H1 (cell line): ENCODE measurements at regions not wholly inside any gene's neighbourhood (a gene's known extent, or its start where the extent isn't known, plus 50 kb on each side); places are given as distances from the start of the nearest gene placed in this dataset.

ENCODE experiments used
- CTCF ChIA-PET: fragments of 300-600 bp; sonication (Branson Sonifier 250); formaldehyde crosslinking; loops from one replicate; lab custom pipeline; 2021; ENCODE audit not compliant: partially characterized antibody; lab: Charles Lee
- POLR2A ChIA-PET: fragments of 300-600 bp; sonication (Branson Sonifier 250); formaldehyde crosslinking; loops from one replicate; lab custom pipeline; 2021; ENCODE audit warnings: inconsistent platforms; ENCODE audit not compliant: partially characterized antibody; lab: Charles Lee
- DNase-seq, 2 experiments: peaks; one replicate each; pipeline versions ENCODE4 v3.0.0 to v3.0.0-alpha.2; 2010 to 2022; ENCODE audit warnings: low spot score in 2 of 2, low read depth in 1 of 2, mixed read lengths in 1 of 2
- FAIRE-seq: peaks from 2 replicates; lab custom pipeline; 2011; peaks lifted over from hg19 to GRCh38; lab: Jason Lieb, UNC
- H2AFZ ChIP-seq: 2 replicates; pipeline ENCODE4 v1.8.1; 2012; ENCODE audit warnings: low read length, inconsistent platforms
- H2AK5ac ChIP-seq: 2 replicates; pipeline ENCODE4 v1.6.1; 2013; ENCODE audit warnings: low read depth, low read length
- H2BK120ac ChIP-seq: replicated peaks from 2 replicates; pipeline ENCODE3; 2013; ENCODE audit warnings: low read depth, low read length, inconsistent platforms
- H2BK12ac ChIP-seq: 2 replicates; pipeline ENCODE4 v1.6.1; 2013; ENCODE audit warnings: low read depth, low read length
- H2BK15ac ChIP-seq: 2 replicates; pipeline ENCODE4 v1.6.1; 2013; ENCODE audit warnings: low read length
- H2BK20ac ChIP-seq: 2 replicates; pipeline ENCODE4 v1.6.1; 2013; ENCODE audit warnings: low read length
- H2BK5ac ChIP-seq: 2 replicates; pipeline ENCODE4 v1.6.1; 2013; ENCODE audit warnings: low read depth, low read length
- H3K14ac ChIP-seq: 2 replicates; pipeline ENCODE4 v1.6.1; 2013; ENCODE audit warnings: inconsistent platforms; ENCODE audit not compliant: insufficient read length
- H3K18ac ChIP-seq: 2 replicates; pipeline ENCODE4 v1.6.1; 2013; ENCODE audit warnings: low read length; ENCODE audit errors: extremely low read depth
- H3K23ac ChIP-seq: 2 replicates; pipeline ENCODE4 v1.6.1; 2013; ENCODE audit warnings: inconsistent platforms; ENCODE audit not compliant: insufficient read length
- H3K23me2 ChIP-seq: 2 replicates; pipeline ENCODE4 v1.6.1; 2013; ENCODE audit warnings: low read depth, low read length
- H3K27ac ChIP-seq: 2 replicates; pipeline ENCODE4 v1.6.1; 2011; ENCODE audit warnings: low read depth, low read length, inconsistent platforms
- H3K27me3 ChIP-seq, 4 experiments: replicated peaks in 1 of 4; 1 replicate in 1 of 4; 2 replicates in 3 of 4; pipeline versions ENCODE4 v1.6.1 to v1.8.1; 2011 to 2013; ENCODE audit warnings: low read length in 3 of 4, mild to moderate bottlenecking in 3 of 4, inconsistent platforms in 2 of 4, mixed read lengths in 2 of 4, moderate library complexity in 1 of 4; ENCODE audit not compliant: control insufficient read depth in 3 of 4, insufficient read depth in 3 of 4; ENCODE audit errors: extremely low read depth in 1 of 4
- H3K36me3 ChIP-seq, 4 experiments: 2 replicates each; pipeline versions ENCODE4 v1.6.1 to v1.8.1; 2011 to 2013; ENCODE audit warnings: mild to moderate bottlenecking in 4 of 4, low read length in 3 of 4, moderate library complexity in 2 of 4, control low read depth in 1 of 4, inconsistent platforms in 1 of 4; ENCODE audit not compliant: insufficient read depth in 4 of 4, control insufficient read depth in 2 of 4
- H3K4ac ChIP-seq: replicated peaks from 2 replicates; pipeline ENCODE3; 2013; ENCODE audit warnings: low read length, low read depth, mixed read lengths, inconsistent platforms; ENCODE audit not compliant: insufficient read length
- H3K4me1 ChIP-seq, 4 experiments: replicated peaks in 1 of 4; 1 replicate in 1 of 4; 2 replicates in 3 of 4; pipeline versions ENCODE4 v1.6.1 to v1.8.1; 2011 to 2013; ENCODE audit warnings: low read length in 3 of 4, inconsistent platforms in 2 of 4, mixed read lengths in 1 of 4; ENCODE audit not compliant: insufficient read depth in 4 of 4, control insufficient read depth in 3 of 4
- H3K4me2 ChIP-seq, 2 experiments: 2 replicates each; pipeline versions ENCODE4 v1.6.1 to v1.8.1; 2011 to 2013; ENCODE audit warnings: low read depth in 2 of 2, low read length in 2 of 2, control low read depth in 1 of 2, inconsistent platforms in 1 of 2, mild to moderate bottlenecking in 1 of 2; ENCODE audit not compliant: insufficient read depth in 1 of 2
- H3K4me3 ChIP-seq, 4 experiments: fragments of 200-600, 300-600 bp in 1 of 4; sonication (generic), shearing (Covaris generic), sonication (Bioruptor Twin) in 1 of 4; 2 replicates each; pipeline versions ENCODE4 v1.5.1 to v1.8.1; 2011 to 2016; ENCODE audit warnings: low read length in 4 of 4, low read depth in 3 of 4, control low read depth in 2 of 4, inconsistent platforms in 2 of 4, mild to moderate bottlenecking in 2 of 4, mixed read lengths in 1 of 4, moderate library complexity in 1 of 4; ENCODE audit not compliant: insufficient read depth in 2 of 4; ENCODE audit errors: extremely low read depth in 1 of 4
- H3K56ac ChIP-seq: replicated peaks from 2 replicates; pipeline ENCODE3; 2013; ENCODE audit warnings: low read depth, mild to moderate bottlenecking, mixed read lengths, low read length, inconsistent platforms; ENCODE audit not compliant: insufficient read length
- H3K79me1 ChIP-seq: 2 replicates; pipeline ENCODE4 v1.6.1; 2013; ENCODE audit warnings: low read depth, low read length, control low read depth
- H3K79me2 ChIP-seq, 2 experiments: 2 replicates each; pipeline versions ENCODE4 v1.6.1 to v1.8.1; 2012 to 2013; ENCODE audit warnings: low read length in 2 of 2, mild to moderate bottlenecking in 2 of 2, inconsistent platforms in 1 of 2; ENCODE audit not compliant: insufficient read depth in 2 of 2, control insufficient read depth in 1 of 2
- H3K9ac ChIP-seq, 4 experiments: replicated peaks in 1 of 4; 1 replicate in 1 of 4; 2 replicates in 3 of 4; pipeline versions ENCODE4 v1.6.1 to v1.8.1; 2011 to 2013; ENCODE audit warnings: low read depth in 3 of 4, low read length in 3 of 4, control low read depth in 2 of 4, mild to moderate bottlenecking in 2 of 4, moderate library complexity in 2 of 4, inconsistent platforms in 1 of 4; ENCODE audit errors: extremely low read depth in 1 of 4
- H3K9me3 ChIP-seq, 2 experiments: 2 replicates each; pipeline versions ENCODE4 v1.6.1 to v1.8.1; 2012 to 2013; ENCODE audit warnings: mild to moderate bottlenecking in 2 of 2, moderate library complexity in 2 of 2, control low read depth in 1 of 2, inconsistent platforms in 1 of 2, low read depth in 1 of 2, low read length in 1 of 2, mixed read lengths in 1 of 2; ENCODE audit not compliant: insufficient read depth in 2 of 2
- H4K20me1 ChIP-seq, 2 experiments: replicated peaks in 1 of 2; 2 replicates each; pipeline versions ENCODE3 to v1.8.1; 2011 to 2013; ENCODE audit warnings: inconsistent platforms in 2 of 2, low read length in 2 of 2, mild to moderate bottlenecking in 1 of 2; ENCODE audit not compliant: insufficient read depth in 2 of 2, control insufficient read depth in 1 of 2
- H4K5ac ChIP-seq: 2 replicates; pipeline ENCODE4 v1.6.1; 2013; ENCODE audit warnings: low read length, low read depth, mixed read lengths, inconsistent platforms; ENCODE audit not compliant: insufficient read length
- H4K8ac ChIP-seq: 2 replicates; pipeline ENCODE4 v1.8.0; 2013; ENCODE audit warnings: mild to moderate bottlenecking, moderate library complexity, low read length, inconsistent platforms; ENCODE audit not compliant: insufficient read depth; ENCODE audit errors: extremely low read depth
- H4K91ac ChIP-seq: replicated peaks from 2 replicates; pipeline ENCODE3; 2013; ENCODE audit warnings: low read length, mixed read lengths, inconsistent platforms; ENCODE audit not compliant: insufficient read length
- BCL11A ChIP-seq, 2 experiments: IDR thresholded peaks; one replicate each; pipeline ENCODE4 v1.6.1; 2011; ENCODE audit warnings: low read depth in 2 of 2, low read length in 2 of 2, mild to moderate bottlenecking in 2 of 2
- CTBP2 ChIP-seq: IDR thresholded peaks from 2 replicates; pipeline ENCODE4 v1.7.0; 2011; ENCODE audit warnings: borderline replicate concordance, mild to moderate bottlenecking, moderate library complexity, mixed read lengths, low read length; ENCODE audit not compliant: insufficient read depth, insufficient read length
- CTCF ChIP-seq, 3 experiments: IDR thresholded peaks; 1 replicate in 2 of 3; 2 replicates in 1 of 3; pipeline versions ENCODE4 v1.5.1 to v1.6.1; 2011; ENCODE audit warnings: low read length in 3 of 3, mild to moderate bottlenecking in 3 of 3, inconsistent platforms in 2 of 3, low read depth in 1 of 3, moderate library complexity in 1 of 3; ENCODE audit not compliant: insufficient read depth in 1 of 3; ENCODE audit errors: control extremely low read depth in 1 of 3
- NANOG ChIP-seq: IDR thresholded peaks from 2 replicates; pipeline ENCODE4 v1.6.1; 2011; ENCODE audit warnings: low read length, low read depth, mild to moderate bottlenecking, inconsistent platforms; ENCODE audit not compliant: insufficient read depth, poor library complexity, severe bottlenecking
- TCF12 ChIP-seq: IDR thresholded peaks from 2 replicates; pipeline ENCODE4 v1.6.1; 2011; ENCODE audit warnings: low read depth, mild to moderate bottlenecking, low read length
- YY1 ChIP-seq: IDR thresholded peaks from 2 replicates; pipeline ENCODE4 v1.6.1; 2011; ENCODE audit warnings: low read depth, mild to moderate bottlenecking, low read length
- ZNF274 ChIP-seq: IDR thresholded peaks from 2 replicates; pipeline ENCODE4 v1.7.0; 2012; ENCODE audit warnings: low read length, borderline replicate concordance; ENCODE audit errors: extremely low read depth
- WGBS, 2 experiments: shearing (Covaris generic) in 1 of 2; methylation state at CpG; one replicate each; pipeline versions ENCODE4 v1.1.6 to v1.1.7; 2013 to 2015; ENCODE audit warnings: low lambda C conversion rate in 2 of 2, mixed read lengths in 2 of 2, inconsistent platforms in 1 of 2, low coverage in 1 of 2, missing lambda C conversion rate in 1 of 2; ENCODE audit not compliant: insufficient replicate concordance in 2 of 2, insufficient coverage in 1 of 2, insufficient read length in 1 of 2; ENCODE audit errors: extremely low coverage in 1 of 2, missing lambda C conversion rate in 1 of 2; 5-methylcytosine and 5-hydroxymethylcytosine counted together
- TF ChIP-seq, protein P1 (sequence below): IDR thresholded peaks from 2 replicates; pipeline ENCODE4 v1.6.1; 2011; ENCODE audit warnings: low read depth, mild to moderate bottlenecking, low read length; ENCODE audit not compliant: insufficient read depth
- TF ChIP-seq, protein P2 (sequence below): IDR thresholded peaks from 2 replicates; pipeline ENCODE4 v1.6.1; 2012; ENCODE audit warnings: low read length, inconsistent platforms

DNA sequence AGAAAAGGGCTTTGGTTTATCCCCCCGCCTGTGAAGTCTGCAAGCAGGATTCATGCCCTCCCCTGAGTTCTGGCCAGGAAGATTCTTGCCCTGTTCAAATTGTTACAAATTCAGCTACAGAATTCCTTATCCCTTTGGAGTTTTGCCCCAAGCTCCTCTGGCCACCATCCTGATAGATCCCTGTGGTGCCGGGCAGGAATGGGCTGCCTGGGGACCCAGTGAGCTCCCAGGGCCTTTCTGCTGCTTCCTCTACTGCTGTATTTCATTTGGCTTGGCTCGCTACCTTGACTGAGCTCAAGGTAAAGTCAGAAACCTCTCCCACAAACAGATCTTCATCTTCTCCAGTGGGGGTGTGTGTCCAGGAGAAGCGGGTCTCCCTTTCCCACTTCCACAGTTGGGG lies 194.6 kb upstream of the NBEA start:
- Histone ChIP-seq H2BK12ac (no peak overlapping the region), H4K91ac (no peak overlapping the region), H4K20me1 (no peaks in the 10 kb centered on the region), H3K4ac (no peak overlapping the region), H3K27ac (no peak overlapping the region), H2BK5ac (no peak overlapping the region), H3K14ac (no peak overlapping the region), H3K9ac (no peak overlapping the region), H3K79me1 (no peaks in the 10 kb centered on the region), H2BK120ac (no peak overlapping the region), H3K4me1 (peaks cover 0 to 6% (median 0%) of the 10 kb centered on the region in 4 experiments; a peak in 3 of 7 replicates), H3K27me3 (no peaks in the 10 kb centered on the region), H3K79me2 (no peaks in the 10 kb centered on the region), H2AK5ac (no peak overlapping the region), H3K36me3 (no peaks in the 10 kb centered on the region), H3K4me3 (no peak overlapping the region), H2BK15ac (no peak overlapping the region), H3K23ac (no peak overlapping the region), H4K8ac (no peak overlapping the region), H2BK20ac (no peak overlapping the region), H3K4me2 (no peak overlapping the region), H2AFZ (no peak overlapping the region), H3K18ac (no peak overlapping the region), H3K9me3 (no peaks in the 10 kb centered on the region), H3K23me2 (no peaks in the 10 kb centered on the region), H3K56ac (no peak overlapping the region), H4K5ac (no peak overlapping the region)
- FAIRE-seq = no peak
- ChIA-PET CTCF (interaction anchor here (0.6 to 2.1 kb wide), 3 partner anchors 10 to 1045 kb away, joined by 3 to 10 read pairs (median 4); no protein-coding TSS in a partner anchor), POLR2A (no interaction called here)
- 81% methylated on average over 4 of the region's 4 CpGs; no CpG with 5 or more reads in 1 of the 2 experiments for WGBS, 2 experiments
- DNase-seq = no peak
- TF ChIP-seq CTCF (IDR thresholded peaks at IDR 0.05; ENCODE audit: control extremely low read depth in 1 of 3, insufficient read depth in 1 of 3, low read depth in 1 of 3, low read length in 3 of 3) (no peak), BCL11A (IDR thresholded peaks at IDR 0.05; ENCODE audit: low read depth in 2 of 2, low read length in 2 of 2) (no peak), YY1 (no peak), TCF12 (no peak), NANOG (no peak), CTBP2 (no peak), ZNF274 (no peak)
- TF ChIP-seq, protein P1, sequence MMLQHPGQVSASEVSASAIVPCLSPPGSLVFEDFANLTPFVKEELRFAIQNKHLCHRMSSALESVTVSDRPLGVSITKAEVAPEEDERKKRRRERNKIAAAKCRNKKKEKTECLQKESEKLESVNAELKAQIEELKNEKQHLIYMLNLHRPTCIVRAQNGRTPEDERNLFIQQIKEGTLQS = no peak
- TF ChIP-seq, protein P2, sequence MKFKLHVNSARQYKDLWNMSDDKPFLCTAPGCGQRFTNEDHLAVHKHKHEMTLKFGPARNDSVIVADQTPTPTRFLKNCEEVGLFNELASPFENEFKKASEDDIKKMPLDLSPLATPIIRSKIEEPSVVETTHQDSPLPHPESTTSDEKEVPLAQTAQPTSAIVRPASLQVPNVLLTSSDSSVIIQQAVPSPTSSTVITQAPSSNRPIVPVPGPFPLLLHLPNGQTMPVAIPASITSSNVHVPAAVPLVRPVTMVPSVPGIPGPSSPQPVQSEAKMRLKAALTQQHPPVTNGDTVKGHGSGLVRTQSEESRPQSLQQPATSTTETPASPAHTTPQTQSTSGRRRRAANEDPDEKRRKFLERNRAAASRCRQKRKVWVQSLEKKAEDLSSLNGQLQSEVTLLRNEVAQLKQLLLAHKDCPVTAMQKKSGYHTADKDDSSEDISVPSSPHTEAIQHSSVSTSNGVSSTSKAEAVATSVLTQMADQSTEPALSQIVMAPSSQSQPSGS = no peak
